Peyer's patch (tissue), 4 donors: ENCODE measurements at regions not wholly inside any gene's neighbourhood (a gene's known extent, or its start where the extent isn't known, plus 50 kb on each side); places are given as distances from the start of the nearest gene placed in this dataset.

ENCODE experiments used
- POLR2A ChIP-seq, 2 donors: fragments of 450-650 bp; IDR thresholded peaks; one replicate each; pipeline ENCODE4 v1.5.1; 2017; ENCODE audit warnings: antibody characterized with exemption in 2 of 2, mild to moderate bottlenecking in 2 of 2, moderate library complexity in 2 of 2
- TF ChIP-seq, protein P1 (sequence below), 6 experiments: fragments of 450-650 bp in 4 of 6; fragments of 200-600 bp in 2 of 6; sonication (generic) in 1 of 6; IDR thresholded peaks; one replicate each; pipeline ENCODE4 v1.5.1; 2017 to 2019; ENCODE audit warnings: antibody characterized with exemption in 6 of 6, mild to moderate bottlenecking in 3 of 6, moderate library complexity in 1 of 6

DNA sequence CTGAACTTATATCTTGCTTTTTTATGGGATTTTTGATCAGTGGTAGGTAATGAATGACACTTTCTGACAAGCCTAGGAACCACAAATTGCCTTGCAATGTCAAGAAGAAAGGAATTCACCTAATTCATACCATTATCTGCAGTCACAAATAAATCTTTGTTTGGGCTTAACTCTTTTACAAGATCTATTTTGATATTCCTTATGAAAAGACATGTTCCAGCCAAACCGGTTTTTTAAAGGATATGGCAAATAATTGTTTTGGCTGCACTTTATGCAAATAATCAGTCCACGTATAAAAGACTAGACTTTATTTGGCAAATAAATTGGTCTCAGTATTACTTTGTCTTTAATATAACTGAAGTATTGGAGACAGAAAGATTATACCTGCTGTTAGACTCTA, 771.7 kb upstream of the ADGRB3 start:
- TF ChIP-seq, protein P1, sequence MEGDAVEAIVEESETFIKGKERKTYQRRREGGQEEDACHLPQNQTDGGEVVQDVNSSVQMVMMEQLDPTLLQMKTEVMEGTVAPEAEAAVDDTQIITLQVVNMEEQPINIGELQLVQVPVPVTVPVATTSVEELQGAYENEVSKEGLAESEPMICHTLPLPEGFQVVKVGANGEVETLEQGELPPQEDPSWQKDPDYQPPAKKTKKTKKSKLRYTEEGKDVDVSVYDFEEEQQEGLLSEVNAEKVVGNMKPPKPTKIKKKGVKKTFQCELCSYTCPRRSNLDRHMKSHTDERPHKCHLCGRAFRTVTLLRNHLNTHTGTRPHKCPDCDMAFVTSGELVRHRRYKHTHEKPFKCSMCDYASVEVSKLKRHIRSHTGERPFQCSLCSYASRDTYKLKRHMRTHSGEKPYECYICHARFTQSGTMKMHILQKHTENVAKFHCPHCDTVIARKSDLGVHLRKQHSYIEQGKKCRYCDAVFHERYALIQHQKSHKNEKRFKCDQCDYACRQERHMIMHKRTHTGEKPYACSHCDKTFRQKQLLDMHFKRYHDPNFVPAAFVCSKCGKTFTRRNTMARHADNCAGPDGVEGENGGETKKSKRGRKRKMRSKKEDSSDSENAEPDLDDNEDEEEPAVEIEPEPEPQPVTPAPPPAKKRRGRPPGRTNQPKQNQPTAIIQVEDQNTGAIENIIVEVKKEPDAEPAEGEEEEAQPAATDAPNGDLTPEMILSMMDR (IDR thresholded peaks at IDR 0.05), result no peak
- TF ChIP-seq POLR2A (IDR thresholded peaks at IDR 0.05), result no peak
